Stomach (tissue), 8 donors: ENCODE measurements at regions not wholly inside any gene's neighbourhood (a gene's known extent, or its start where the extent isn't known, plus 50 kb on each side); places are given as distances from the start of the nearest gene placed in this dataset.

Experiments used
- DNase-seq, 2 donors: peaks; one replicate each; pipeline versions ENCODE4 v3.0.0 to v3.0.0-alpha.2; 2013 to 2019
- H3K27ac ChIP-seq, 5 donors: fragments of 200-600 bp in 4 of 5; sonication (generic) in 4 of 5; one replicate each; pipeline ENCODE4 v1.5.1; 2013 to 2019; ENCODE audit warnings: mild to moderate bottlenecking in 1 of 5, moderate library complexity in 1 of 5
- H3K27me3 ChIP-seq, 3 donors: fragments of 200-600 bp; sonication (generic); one replicate each; pipeline ENCODE4 v1.5.1; 2017 to 2019; ENCODE audit warnings: mixed run types in 1 of 3
- H3K36me3 ChIP-seq, 4 donors: fragments of 200-600 bp; sonication (generic); 1 replicate in 3 of 4; 2 replicates in 1 of 4; pipeline ENCODE4 v1.5.1; 2016 to 2019
- H3K4me1 ChIP-seq, 4 donors: fragments of 200-600 bp; sonication (generic); one replicate each; pipeline ENCODE4 v1.5.1; 2016 to 2019
- H3K4me3 ChIP-seq, 4 donors: fragments of 200-600 bp; sonication (generic) in 3 of 4; one replicate each; pipeline ENCODE4 v1.5.1; 2016 to 2019; ENCODE audit warnings: mild to moderate bottlenecking in 1 of 4
- H3K9me3 ChIP-seq, 4 donors: fragments of 200-600 bp; sonication (generic); one replicate each; pipeline ENCODE4 v1.5.1; 2016 to 2019
- CTCF ChIP-seq, 7 experiments: fragments of 450-650 bp in 4 of 7; fragments of 200-600 bp in 3 of 7; sonication (generic) in 3 of 7; IDR thresholded peaks; one replicate each; pipeline ENCODE4 v1.5.1; 2016 to 2019; ENCODE audit warnings: antibody characterized with exemption in 7 of 7, control low read depth in 2 of 7, mild to moderate bottlenecking in 1 of 7
- EP300 ChIP-seq: sonication (generic); formaldehyde crosslinking; IDR thresholded peaks from one replicate; pipeline ENCODE4 v1.6.1; 2017; ENCODE audit warnings: antibody characterized with exemption
- POLR2A ChIP-seq, 4 donors: fragments of 450-650 bp; IDR thresholded peaks; one replicate each; pipeline ENCODE4 v1.6.1; 2016; ENCODE audit warnings: antibody characterized with exemption in 4 of 4, control low read depth in 2 of 4, mild to moderate bottlenecking in 1 of 4, moderate library complexity in 1 of 4
- POLR2AphosphoS5 ChIP-seq, 3 donors: sonication (generic); formaldehyde crosslinking; IDR thresholded peaks; one replicate each; pipeline ENCODE4 v1.6.1; 2016; ENCODE audit warnings: antibody characterized with exemption in 3 of 3
- WGBS, 5 donors: extraction: QIAGEN DNeasy Blood & Tissue Kit in 3 of 5; methylation state at CpG; one replicate each; pipeline versions ENCODE4 v1.1.5 to v1.1.7; 2013 to 2018; 5-methylcytosine and 5-hydroxymethylcytosine counted together
- intact Hi-C: fragments of 100-400 bp; cut with DNase I; formaldehyde crosslinking; loops from one replicate; pipeline ENCODE4 v1.15.1; 2023; ENCODE audit warnings: low total_unique reads
- donor health status: healthy with polysubstance abuse.
- donor health status: Bipolar disorder and iron deficiency.
- donor health status: healthy.

- no peak for DNase-seq
- H3K4me1 ChIP-seq: peaks cover 0 to 18% (median 4%) of the 10 kb centered on the region in 4 donors
- no peak for TF ChIP-seq POLR2A (IDR thresholded peaks at IDR 0.05)
- TF ChIP-seq EP300: no peak
- TF ChIP-seq CTCF (IDR thresholded peaks at IDR 0.05): peak in 1 of 7 experiments; percentile 6
- H3K9me3 ChIP-seq: no peaks in the 10 kb centered on the region
- H3K4me3 ChIP-seq: no peak overlapping the region
- intact Hi-C loops: no loop called here
- H3K27ac ChIP-seq: peak overlapping the region in 2 of 5 donors; percentile 3 to 27
- H3K27me3 ChIP-seq: no peaks in the 10 kb centered on the region
- no peaks in the 10 kb centered on the region for H3K36me3 ChIP-seq
Measured at GRCh38 chr1:91589437-91589836, 88.8 kb downstream of the CDC7 start.

GRCh38 chr1:91591175-91591974, 90.7 kb downstream of the CDC7 start:
- Histone ChIP-seq H3K36me3 (no peaks in the 10 kb centered on the region), H3K27me3 (no peaks in the 10 kb centered on the region), H3K4me1 (peaks cover 0 to 12% (median 4%) of the 10 kb centered on the region in 4 donors), H3K9me3 (no peaks in the 10 kb centered on the region), H3K27ac (no peak overlapping the region), H3K4me3 (no peak overlapping the region)
- WGBS, 5 donors: 48 to 63% (median 60%) methylated on average over 13 of the region's 13 CpGs
- intact Hi-C loops: no loop called here
- TF ChIP-seq EP300 (no peak), POLR2AphosphoS5 (IDR thresholded peaks at IDR 0.05) (no peak), CTCF (IDR thresholded peaks at IDR 0.05) (no peak), POLR2A (IDR thresholded peaks at IDR 0.05) (no peak)
- peak in 1 of 2 donors; percentile 40 for DNase-seq

- Histone ChIP-seq H3K4me1 (peaks cover 0 to 12% (median 4%) of the 10 kb centered on the region in 4 donors), H3K27ac (no peak overlapping the region), H3K4me3 (no peak overlapping the region), H3K36me3 (no peaks in the 10 kb centered on the region), H3K9me3 (no peaks in the 10 kb centered on the region), H3K27me3 (no peaks in the 10 kb centered on the region)
- intact Hi-C loops: no loop called here
- TF ChIP-seq POLR2AphosphoS5 (IDR thresholded peaks at IDR 0.05) (no peak), CTCF (IDR thresholded peaks at IDR 0.05) (no peak), EP300 (no peak), POLR2A (IDR thresholded peaks at IDR 0.05) (no peak)
- 74 to 90% (median 82%) methylated on average over 5 of the region's 5 CpGs for WGBS, 5 donors
- DNase-seq: no peak
Measured at GRCh38 chr1:91592716-91593477, 92.2 kb downstream of the CDC7 start.

DNA sequence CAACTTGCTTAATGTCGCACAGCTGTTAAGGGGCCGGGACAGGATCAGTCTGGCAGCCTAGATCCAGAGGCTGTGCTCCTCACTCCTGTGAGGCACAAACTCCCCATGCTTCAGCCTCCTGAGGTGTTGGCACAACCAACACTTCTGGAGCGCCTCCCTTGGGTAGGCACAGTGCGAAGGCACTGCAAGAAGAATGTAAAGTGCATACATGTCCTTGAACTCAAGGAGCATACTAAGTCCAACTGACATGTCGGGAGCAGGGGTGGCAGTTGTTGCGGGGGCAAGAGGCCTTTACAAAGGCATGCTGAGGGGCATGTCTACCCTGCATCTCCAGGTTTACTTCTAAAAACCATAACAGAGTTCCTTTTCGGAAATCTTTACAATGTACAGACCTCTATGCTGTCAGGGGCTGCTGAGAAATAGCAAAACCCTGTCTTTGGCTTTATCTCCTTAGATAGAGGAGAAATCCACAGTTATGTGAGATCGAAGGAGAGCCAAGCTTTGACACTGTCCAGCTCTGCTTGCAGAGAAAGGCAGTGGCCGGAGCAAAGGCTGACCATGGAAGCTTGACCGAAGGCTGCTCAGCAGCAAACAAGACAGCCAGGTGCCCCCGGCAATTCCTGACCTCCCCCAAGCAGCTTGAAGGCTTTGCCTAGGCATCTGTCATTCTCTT, 93.9 kb downstream of the CDC7 start:
- no peak overlapping the region for H3K4me3 ChIP-seq
- H3K9me3 ChIP-seq: no peaks in the 10 kb centered on the region
- intact Hi-C loops: no loop called here
- no peaks in the 10 kb centered on the region for H3K36me3 ChIP-seq
- DNase-seq: peak in 1 of 2 donors; percentile 53
- 84 to 94% (median 92%) methylated on average over 9 to 11 of the region's 11 CpGs for WGBS, 5 donors
- peaks cover 0 to 12% (median 4%) of the 10 kb centered on the region in 4 donors for H3K4me1 ChIP-seq
- H3K27ac ChIP-seq: peak overlapping the region in 1 of 5 donors; percentile 2
- TF ChIP-seq CTCF (IDR thresholded peaks at IDR 0.05): no peak
- no peak for TF ChIP-seq EP300
- no peak for TF ChIP-seq POLR2A (IDR thresholded peaks at IDR 0.05)
- no peak for TF ChIP-seq POLR2AphosphoS5 (IDR thresholded peaks at IDR 0.05)
- no peaks in the 10 kb centered on the region for H3K27me3 ChIP-seq
